Naive thymus-derived CD4-positive, alpha-beta T cell (primary cell): ENCODE measurements at regions not wholly inside any gene's neighbourhood (a gene's known extent, or its start where the extent isn't known, plus 50 kb on each side); places are given as distances from the start of the nearest gene placed in this dataset.
"Not testable (repeated sequence)": the region's sequence is repeated elsewhere in the genome, so short reads cannot be mapped to it uniquely, and the experiment has no call there.

Source experiments
- ATAC-seq: fragments of 150-1000 bp; cut with Tn5 transposase; 2 replicates; pipeline ENCODE4 v1.10.0; 2021; ENCODE audit warnings: mild to moderate bottlenecking, moderate library complexity
- CTCF ChIA-PET: fragments of 350-600 bp; sonication (Branson Sonifier 250); formaldehyde crosslinking; loops from one replicate; lab custom pipeline; 2021; ENCODE audit warnings: antibody characterized with exemption; lab: Charles Lee
- POLR2A ChIA-PET: fragments of 350-600 bp; sonication (Branson Sonifier 250); formaldehyde crosslinking; loops from one replicate; lab custom pipeline; 2021; ENCODE audit warnings: antibody characterized with exemption, inconsistent platforms; lab: Charles Lee
- DNase-seq, 9 donors: peaks; one replicate each; pipeline versions ENCODE4 v3.0.0 to v3.0.0-alpha.2; 2020 to 2022; ENCODE audit warnings: mixed read lengths in 1 of 9
- H3K27ac ChIP-seq: one replicate; pipeline ENCODE4 v1.7.0; 2013; ENCODE audit warnings: mild to moderate bottlenecking, low read depth, low read length, moderate library complexity
- H3K27me3 ChIP-seq, 2 donors: one replicate each; pipeline ENCODE4 v1.7.0; 2013; ENCODE audit warnings: low read length in 2 of 2, mild to moderate bottlenecking in 2 of 2, moderate library complexity in 2 of 2; ENCODE audit not compliant: control insufficient read depth in 2 of 2, insufficient read depth in 2 of 2
- H3K36me3 ChIP-seq, 3 experiments: 1 replicate in 2 of 3; 2 replicates in 1 of 3; pipeline ENCODE4 v1.7.0; 2013; ENCODE audit warnings: low read length in 3 of 3, mild to moderate bottlenecking in 3 of 3, moderate library complexity in 1 of 3; ENCODE audit not compliant: insufficient read depth in 3 of 3, control insufficient read depth in 2 of 3
- H3K4me1 ChIP-seq, 2 donors: one replicate each; pipeline ENCODE4 v1.7.0; 2013; ENCODE audit warnings: low read length in 2 of 2, mild to moderate bottlenecking in 2 of 2, moderate library complexity in 1 of 2; ENCODE audit not compliant: control insufficient read depth in 2 of 2, insufficient read depth in 2 of 2
- H3K4me3 ChIP-seq: 2 replicates; pipeline ENCODE4 v1.7.0; 2013; ENCODE audit warnings: mild to moderate bottlenecking, low read length
- H3K9me3 ChIP-seq, 3 experiments: 1 replicate in 2 of 3; 2 replicates in 1 of 3; pipeline ENCODE4 v1.7.0; 2013; ENCODE audit warnings: low read length in 3 of 3; ENCODE audit not compliant: control insufficient read depth in 2 of 3
- H3K27ac Mint-ChIP-seq, 9 donors: one replicate each; pipeline ENCODE4 v1.8.0; 2020 to 2022; ENCODE audit warnings: mixed read lengths in 9 of 9, mild to moderate bottlenecking in 8 of 9, moderate library complexity in 5 of 9, inconsistent platforms in 2 of 9
- H3K27me3 Mint-ChIP-seq, 5 donors: one replicate each; pipeline ENCODE4 v1.8.0; 2021 to 2022; ENCODE audit warnings: mixed read lengths in 5 of 5, mild to moderate bottlenecking in 1 of 5
- H3K36me3 Mint-ChIP-seq, 5 donors: one replicate each; pipeline ENCODE4 v1.8.0; 2020 to 2022; ENCODE audit warnings: mixed read lengths in 5 of 5, mild to moderate bottlenecking in 3 of 5, inconsistent platforms in 1 of 5
- H3K4me1 Mint-ChIP-seq, 7 donors: one replicate each; pipeline ENCODE4 v1.8.0; 2020 to 2022; ENCODE audit warnings: mixed read lengths in 7 of 7, mild to moderate bottlenecking in 3 of 7, inconsistent platforms in 1 of 7
- H3K4me3 Mint-ChIP-seq, 10 donors: one replicate each; pipeline ENCODE4 v1.8.0; 2020 to 2022; ENCODE audit warnings: mild to moderate bottlenecking in 10 of 10, mixed read lengths in 10 of 10, moderate library complexity in 6 of 10, inconsistent platforms in 2 of 10
- H3K9me3 Mint-ChIP-seq, 11 donors: one replicate each; pipeline ENCODE4 v1.8.0; 2020 to 2022; ENCODE audit warnings: mixed read lengths in 11 of 11, mild to moderate bottlenecking in 4 of 11, inconsistent platforms in 1 of 11, moderate library complexity in 1 of 11
- intact Hi-C, 2 donors: fragments of 100-400 bp; cut with micrococcal nuclease; formaldehyde crosslinking; loops; one replicate each; pipeline ENCODE4 v1.15.1; 2023

- ATAC-seq, H3K27me3 ChIP-seq, H3K4me1 Mint-ChIP-seq, H3K27me3 Mint-ChIP-seq, H3K36me3 ChIP-seq, H3K4me1 ChIP-seq, H3K4me3 ChIP-seq, DNase-seq, H3K27ac Mint-ChIP-seq, H3K36me3 Mint-ChIP-seq, CTCF ChIA-PET, H3K9me3 ChIP-seq, H3K27ac ChIP-seq, H3K4me3 Mint-ChIP-seq, POLR2A ChIA-PET, intact Hi-C loops: not testable (repeated sequence)
- peaks cover 0 to 15% (median 2%) of the 10 kb centered on the region in 11 donors for H3K9me3 Mint-ChIP-seq
Observed at GRCh38 chr3:55136291-55136690, 208.4 kb upstream of the LRTM1 start.

- Mint-ChIP-seq H3K4me1 (no peaks in the 10 kb centered on the region), H3K27ac (no peak overlapping the region), H3K4me3 (no peak overlapping the region), H3K27me3 (peaks cover 0 to 10% (median 0%) of the 10 kb centered on the region in 5 donors), H3K9me3 (peaks cover 0 to 11% (median 2%) of the 10 kb centered on the region in 11 donors), H3K36me3 (no peaks in the 10 kb centered on the region)
- intact Hi-C loops = no loop called here
- Histone ChIP-seq H3K4me1 (no peaks in the 10 kb centered on the region), H3K27me3 (no peaks in the 10 kb centered on the region), H3K4me3 (no peak overlapping the region), H3K27ac (no peak overlapping the region), H3K36me3 (no peaks in the 10 kb centered on the region), H3K9me3 (no peaks in the 10 kb centered on the region)
- DNase-seq = no peak
- ChIA-PET CTCF (no interaction called here), POLR2A (no interaction called here)
- no peak for ATAC-seq
Observed at GRCh38 chr3:55128225-55128823, 200.5 kb upstream of the LRTM1 start.

GRCh38 chr3:55127565-55127964 is 199.7 kb upstream of the LRTM1 start:
- Histone ChIP-seq H3K9me3 (no peaks in the 10 kb centered on the region), H3K27me3 (no peaks in the 10 kb centered on the region), H3K36me3 (no peaks in the 10 kb centered on the region), H3K27ac (no peak overlapping the region), H3K4me1 (no peaks in the 10 kb centered on the region), H3K4me3 (no peak overlapping the region)
- H3K27ac Mint-ChIP-seq = no peak overlapping the region
- no peak for DNase-seq
- ChIA-PET CTCF (no interaction called here), POLR2A (no interaction called here)
- no peak for ATAC-seq
- H3K4me3 Mint-ChIP-seq = no peak overlapping the region
- peaks cover 0 to 12% (median 2%) of the 10 kb centered on the region in 11 donors for H3K9me3 Mint-ChIP-seq
- intact Hi-C loops = no loop called here
- H3K4me1 Mint-ChIP-seq = no peaks in the 10 kb centered on the region
- H3K36me3 Mint-ChIP-seq = no peaks in the 10 kb centered on the region
- H3K27me3 Mint-ChIP-seq = peaks cover 0 to 10% (median 0%) of the 10 kb centered on the region in 5 donors

GRCh38 chr3:55124371-55124770 is 196.5 kb upstream of the LRTM1 start:
- Histone ChIP-seq H3K9me3 (no peaks in the 10 kb centered on the region), H3K4me1 (no peaks in the 10 kb centered on the region), H3K4me3 (no peak overlapping the region), H3K27me3 (no peaks in the 10 kb centered on the region), H3K27ac (no peak overlapping the region), H3K36me3 (no peaks in the 10 kb centered on the region)
- DNase-seq (no peak), ATAC-seq (no peak)
- Mint-ChIP-seq H3K4me1 (no peaks in the 10 kb centered on the region), H3K36me3 (no peaks in the 10 kb centered on the region), H3K27ac (no peak overlapping the region), H3K9me3 (peaks cover 0 to 12% (median 0%) of the 10 kb centered on the region in 11 donors), H3K27me3 (peaks cover 0 to 10% (median 0%) of the 10 kb centered on the region in 5 donors), H3K4me3 (no peak overlapping the region)
- POLR2A ChIA-PET = no interaction called here
- CTCF ChIA-PET = no interaction called here
- intact Hi-C loops = no loop called here
